Upper lobe of left lung (tissue), 6 donors: ENCODE measurements at regions not wholly inside any gene's neighbourhood (a gene's known extent, or its start where the extent isn't known, plus 50 kb on each side); places are given as distances from the start of the nearest gene placed in this dataset.

Experiments
- ATAC-seq, 2 donors: fragments of 200-7000 bp; cut with Tn5 transposase; one replicate each; pipeline ENCODE4 v1.9.1; 2022; ENCODE audit warnings: mild to moderate bottlenecking in 2 of 2, moderate library complexity in 2 of 2; ENCODE audit not compliant: low FRiP score in 2 of 2
- DNase-seq, 2 donors: peaks; one replicate each; pipeline ENCODE4 v3.0.0-alpha.2; 2019 to 2020
- H3K27ac ChIP-seq, 4 donors: fragments of 200-600 bp; sonication (generic); one replicate each; pipeline ENCODE4 v1.5.1; 2016 to 2019
- H3K27me3 ChIP-seq, 4 donors: fragments of 200-600 bp; sonication (generic); one replicate each; pipeline ENCODE4 v1.5.1; 2017 to 2019
- H3K36me3 ChIP-seq, 4 donors: fragments of 200-600 bp; sonication (generic); one replicate each; pipeline ENCODE4 v1.5.1; 2016 to 2019
- H3K4me1 ChIP-seq, 4 donors: fragments of 200-600 bp; sonication (generic); one replicate each; pipeline ENCODE4 v1.5.1; 2018 to 2019
- H3K4me3 ChIP-seq, 4 donors: fragments of 200-600 bp; sonication (generic); one replicate each; pipeline ENCODE4 v1.5.1; 2017 to 2019; ENCODE audit warnings: mild to moderate bottlenecking in 2 of 4, moderate library complexity in 1 of 4
- H3K9me3 ChIP-seq, 4 donors: fragments of 200-600 bp; sonication (generic); one replicate each; pipeline ENCODE4 v1.5.1; 2018 to 2019
- CTCF ChIP-seq, 6 experiments: fragments of 450-650 bp in 4 of 6; fragments of 200-600 bp in 2 of 6; sonication (generic) in 2 of 6; IDR thresholded peaks; one replicate each; pipeline ENCODE4 v1.5.1; 2016 to 2019; ENCODE audit warnings: antibody characterized with exemption in 6 of 6
- EP300 ChIP-seq, 4 donors: sonication (generic); formaldehyde crosslinking; IDR thresholded peaks; one replicate each; pipeline ENCODE4 v1.5.1; 2017; ENCODE audit warnings: antibody characterized with exemption in 4 of 4, control low read depth in 2 of 4
- POLR2A ChIP-seq, 4 donors: fragments of 450-650 bp; IDR thresholded peaks; one replicate each; pipeline ENCODE4 v1.5.1; 2016 to 2017; ENCODE audit warnings: antibody characterized with exemption in 4 of 4, mild to moderate bottlenecking in 2 of 4
- POLR2AphosphoS5 ChIP-seq, 2 donors: sonication (generic); formaldehyde crosslinking; IDR thresholded peaks; one replicate each; pipeline ENCODE4 v1.5.1; 2017; ENCODE audit warnings: antibody characterized with exemption in 2 of 2
- WGBS, 2 donors: methylation state at CpG; one replicate each; pipeline ENCODE4 v1.1.5; 2017 to 2018; 5-methylcytosine and 5-hydroxymethylcytosine counted together
- donor health status: DM: no; HTN: no; CAD: no; lungs with moderate emphysema.
- donor health status: DM: no; HTN: yes; CAD: no; lungs with severe emphysema.

GRCh38 chr14:45793081-45793480, 540.1 kb upstream of the MIS18BP1 start:
- Histone ChIP-seq H3K9me3 (peaks cover 0 to 11% (median 2%) of the 10 kb centered on the region in 4 donors), H3K27ac (no peak overlapping the region), H3K4me1 (no peaks in the 10 kb centered on the region), H3K36me3 (no peaks in the 10 kb centered on the region), H3K27me3 (no peaks in the 10 kb centered on the region), H3K4me3 (no peak overlapping the region)
- 78 to 83% methylated on average over 4 of the region's 4 CpGs for WGBS, 2 donors
- ATAC-seq (no peak), DNase-seq (no peak)
- TF ChIP-seq CTCF (IDR thresholded peaks at IDR 0.05): no peak
- TF ChIP-seq EP300 (IDR thresholded peaks at IDR 0.05): no peak
- no peak for TF ChIP-seq POLR2A (IDR thresholded peaks at IDR 0.05)
- no peak for TF ChIP-seq POLR2AphosphoS5 (IDR thresholded peaks at IDR 0.05)

GRCh38 chr14:45790293-45790692, 537.3 kb upstream of the MIS18BP1 start:
- Histone ChIP-seq H3K36me3 (no peaks in the 10 kb centered on the region), H3K4me3 (no peak overlapping the region), H3K4me1 (no peaks in the 10 kb centered on the region), H3K27ac (no peak overlapping the region), H3K27me3 (no peaks in the 10 kb centered on the region), H3K9me3 (peaks cover 0 to 21% (median 16%) of the 10 kb centered on the region in 4 donors)
- TF ChIP-seq CTCF (IDR thresholded peaks at IDR 0.05): no peak
- TF ChIP-seq EP300 (IDR thresholded peaks at IDR 0.05): no peak
- TF ChIP-seq POLR2AphosphoS5 (IDR thresholded peaks at IDR 0.05): no peak
- no peak for TF ChIP-seq POLR2A (IDR thresholded peaks at IDR 0.05)
- WGBS, 2 donors: 64 to 77% methylated on average over 1 of the region's 1 CpG
- DNase-seq (no peak), ATAC-seq (no peak)

- Histone ChIP-seq H3K27me3 (no peaks in the 10 kb centered on the region), H3K27ac (no peak overlapping the region), H3K9me3 (peaks cover 0 to 24% (median 16%) of the 10 kb centered on the region in 4 donors), H3K36me3 (no peaks in the 10 kb centered on the region), H3K4me3 (no peak overlapping the region), H3K4me1 (no peaks in the 10 kb centered on the region)
- TF ChIP-seq CTCF (IDR thresholded peaks at IDR 0.05) (no peak), POLR2A (IDR thresholded peaks at IDR 0.05) (no peak), POLR2AphosphoS5 (IDR thresholded peaks at IDR 0.05) (no peak), EP300 (IDR thresholded peaks at IDR 0.05) (no peak)
- DNase-seq (no peak), ATAC-seq (no peak)
- WGBS, 2 donors: 70 to 77% methylated on average over 2 of the region's 2 CpGs
Measured at GRCh38 chr14:45787167-45787566, 534.2 kb upstream of the MIS18BP1 start.

GRCh38 chr14:45786266-45786665, 533.3 kb upstream of the MIS18BP1 start:
- no peak for DNase-seq
- TF ChIP-seq POLR2AphosphoS5 (IDR thresholded peaks at IDR 0.05): no peak
- no peak for TF ChIP-seq POLR2A (IDR thresholded peaks at IDR 0.05)
- TF ChIP-seq EP300 (IDR thresholded peaks at IDR 0.05): no peak
- no peak for TF ChIP-seq CTCF (IDR thresholded peaks at IDR 0.05)
- no peak overlapping the region for H3K4me3 ChIP-seq
- ATAC-seq: no peak
- WGBS, 2 donors: 83 to 85% methylated on average over 1 of the region's 1 CpG
- H3K27ac ChIP-seq: no peak overlapping the region
- H3K9me3 ChIP-seq: peaks cover 0 to 24% (median 16%) of the 10 kb centered on the region in 4 donors
- no peaks in the 10 kb centered on the region for H3K4me1 ChIP-seq
- H3K27me3 ChIP-seq: no peaks in the 10 kb centered on the region
- H3K36me3 ChIP-seq: no peaks in the 10 kb centered on the region

GRCh38 chr14:45785240-45785639, 532.2 kb upstream of the MIS18BP1 start:
- ATAC-seq (no peak), DNase-seq (no peak)
- no peaks in the 10 kb centered on the region for H3K36me3 ChIP-seq
- peaks cover 0 to 24% (median 16%) of the 10 kb centered on the region in 4 donors for H3K9me3 ChIP-seq
- no peak overlapping the region for H3K4me3 ChIP-seq
- no peak overlapping the region for H3K27ac ChIP-seq
- 65 to 74% methylated on average over 1 of the region's 1 CpG for WGBS, 2 donors
- no peaks in the 10 kb centered on the region for H3K4me1 ChIP-seq
- TF ChIP-seq POLR2A (IDR thresholded peaks at IDR 0.05): no peak
- TF ChIP-seq EP300 (IDR thresholded peaks at IDR 0.05): no peak
- no peak for TF ChIP-seq CTCF (IDR thresholded peaks at IDR 0.05)
- no peak for TF ChIP-seq POLR2AphosphoS5 (IDR thresholded peaks at IDR 0.05)
- H3K27me3 ChIP-seq: no peaks in the 10 kb centered on the region
